ENCODE measurements at regions not wholly inside any gene's neighbourhood (a gene's known extent, or its start where the extent isn't known, plus 50 kb on each side); places are given as distances from the start of the nearest gene placed in this dataset.

DNA sequence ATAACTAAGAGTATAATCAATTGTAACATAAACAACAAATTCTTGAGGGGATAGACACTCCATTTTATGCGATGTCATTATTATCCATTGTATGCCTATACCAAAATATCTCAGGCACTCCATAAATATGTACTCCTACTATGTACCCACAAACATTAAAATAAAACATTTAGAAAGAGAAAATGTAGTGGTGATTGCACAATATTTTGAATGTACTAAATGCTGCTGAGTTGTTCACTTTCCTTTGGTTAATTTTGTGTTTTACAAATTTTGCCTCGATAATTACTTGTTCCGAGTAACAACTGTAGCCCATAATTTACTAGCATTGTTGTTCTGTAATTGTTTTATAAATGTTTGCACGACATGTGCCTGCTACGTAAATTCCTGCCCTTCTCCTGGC lies 131.3 kb downstream of the DCLK3 start:
- TF ChIP-seq, protein P1, sequence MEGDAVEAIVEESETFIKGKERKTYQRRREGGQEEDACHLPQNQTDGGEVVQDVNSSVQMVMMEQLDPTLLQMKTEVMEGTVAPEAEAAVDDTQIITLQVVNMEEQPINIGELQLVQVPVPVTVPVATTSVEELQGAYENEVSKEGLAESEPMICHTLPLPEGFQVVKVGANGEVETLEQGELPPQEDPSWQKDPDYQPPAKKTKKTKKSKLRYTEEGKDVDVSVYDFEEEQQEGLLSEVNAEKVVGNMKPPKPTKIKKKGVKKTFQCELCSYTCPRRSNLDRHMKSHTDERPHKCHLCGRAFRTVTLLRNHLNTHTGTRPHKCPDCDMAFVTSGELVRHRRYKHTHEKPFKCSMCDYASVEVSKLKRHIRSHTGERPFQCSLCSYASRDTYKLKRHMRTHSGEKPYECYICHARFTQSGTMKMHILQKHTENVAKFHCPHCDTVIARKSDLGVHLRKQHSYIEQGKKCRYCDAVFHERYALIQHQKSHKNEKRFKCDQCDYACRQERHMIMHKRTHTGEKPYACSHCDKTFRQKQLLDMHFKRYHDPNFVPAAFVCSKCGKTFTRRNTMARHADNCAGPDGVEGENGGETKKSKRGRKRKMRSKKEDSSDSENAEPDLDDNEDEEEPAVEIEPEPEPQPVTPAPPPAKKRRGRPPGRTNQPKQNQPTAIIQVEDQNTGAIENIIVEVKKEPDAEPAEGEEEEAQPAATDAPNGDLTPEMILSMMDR (IDR thresholded peaks at IDR 0.05; ENCODE audit: low read depth, low read length, missing input control): no peak
- TF ChIP-seq, protein P2, sequence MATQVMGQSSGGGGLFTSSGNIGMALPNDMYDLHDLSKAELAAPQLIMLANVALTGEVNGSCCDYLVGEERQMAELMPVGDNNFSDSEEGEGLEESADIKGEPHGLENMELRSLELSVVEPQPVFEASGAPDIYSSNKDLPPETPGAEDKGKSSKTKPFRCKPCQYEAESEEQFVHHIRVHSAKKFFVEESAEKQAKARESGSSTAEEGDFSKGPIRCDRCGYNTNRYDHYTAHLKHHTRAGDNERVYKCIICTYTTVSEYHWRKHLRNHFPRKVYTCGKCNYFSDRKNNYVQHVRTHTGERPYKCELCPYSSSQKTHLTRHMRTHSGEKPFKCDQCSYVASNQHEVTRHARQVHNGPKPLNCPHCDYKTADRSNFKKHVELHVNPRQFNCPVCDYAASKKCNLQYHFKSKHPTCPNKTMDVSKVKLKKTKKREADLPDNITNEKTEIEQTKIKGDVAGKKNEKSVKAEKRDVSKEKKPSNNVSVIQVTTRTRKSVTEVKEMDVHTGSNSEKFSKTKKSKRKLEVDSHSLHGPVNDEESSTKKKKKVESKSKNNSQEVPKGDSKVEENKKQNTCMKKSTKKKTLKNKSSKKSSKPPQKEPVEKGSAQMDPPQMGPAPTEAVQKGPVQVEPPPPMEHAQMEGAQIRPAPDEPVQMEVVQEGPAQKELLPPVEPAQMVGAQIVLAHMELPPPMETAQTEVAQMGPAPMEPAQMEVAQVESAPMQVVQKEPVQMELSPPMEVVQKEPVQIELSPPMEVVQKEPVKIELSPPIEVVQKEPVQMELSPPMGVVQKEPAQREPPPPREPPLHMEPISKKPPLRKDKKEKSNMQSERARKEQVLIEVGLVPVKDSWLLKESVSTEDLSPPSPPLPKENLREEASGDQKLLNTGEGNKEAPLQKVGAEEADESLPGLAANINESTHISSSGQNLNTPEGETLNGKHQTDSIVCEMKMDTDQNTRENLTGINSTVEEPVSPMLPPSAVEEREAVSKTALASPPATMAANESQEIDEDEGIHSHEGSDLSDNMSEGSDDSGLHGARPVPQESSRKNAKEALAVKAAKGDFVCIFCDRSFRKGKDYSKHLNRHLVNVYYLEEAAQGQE (IDR thresholded peaks at IDR 0.05): no peak
- TF ChIP-seq JUND (IDR thresholded peaks at IDR 0.05) (no peak), NR2F2 (IDR thresholded peaks at IDR 0.05) (no peak), HNF4A (conservative IDR thresholded peaks at IDR 0.05) (no peak), RAD21 (IDR thresholded peaks at IDR 0.05) (no peak), SP1 (IDR thresholded peaks at IDR 0.05) (no peak)
